HG02571 (cell line): ENCODE measurements at regions not wholly inside any gene's neighbourhood (a gene's known extent, or its start where the extent isn't known, plus 50 kb on each side); places are given as distances from the start of the nearest gene placed in this dataset.

Experiments
- ATAC-seq: cut with Tn5 transposase; IDR thresholded peaks from one replicate; pipeline ENCODE4 v1.9.1; 2021; ENCODE audit warnings: mild to moderate bottlenecking, moderate library complexity; ENCODE audit not compliant: unreplicated experiment

DNA sequence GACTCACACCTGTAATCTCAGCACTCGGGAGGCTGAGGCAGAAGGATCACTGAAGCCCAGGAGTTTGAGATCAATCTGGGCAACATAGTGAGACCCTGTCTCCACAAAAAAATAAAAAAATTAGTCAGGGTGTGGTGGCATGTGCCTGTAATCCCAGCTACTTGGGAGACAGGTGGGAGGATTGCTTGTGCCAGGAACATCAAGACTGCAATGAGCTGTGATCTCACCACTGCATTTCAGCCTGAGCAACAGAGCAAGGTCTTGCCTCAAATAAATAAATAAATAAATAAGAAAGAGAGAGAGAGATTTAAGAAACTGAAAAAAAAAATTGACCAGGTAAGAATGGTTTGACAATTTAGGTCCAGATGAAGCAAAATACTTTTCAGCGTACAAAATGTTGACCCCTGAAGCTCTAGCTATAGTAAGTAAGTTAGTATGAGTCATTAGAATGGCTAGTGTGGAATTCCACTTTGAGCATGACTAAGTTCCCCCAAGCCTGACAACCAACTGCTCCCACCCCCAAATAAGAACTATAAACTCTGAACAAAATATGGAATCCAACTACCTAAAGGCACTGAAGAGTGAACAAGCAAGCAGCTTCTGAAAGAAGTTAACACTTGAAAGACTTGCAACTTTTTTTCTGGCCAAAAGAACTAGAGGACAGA, 217.8 kb upstream of the TLE4 start:
- no peak for ATAC-seq

DNA sequence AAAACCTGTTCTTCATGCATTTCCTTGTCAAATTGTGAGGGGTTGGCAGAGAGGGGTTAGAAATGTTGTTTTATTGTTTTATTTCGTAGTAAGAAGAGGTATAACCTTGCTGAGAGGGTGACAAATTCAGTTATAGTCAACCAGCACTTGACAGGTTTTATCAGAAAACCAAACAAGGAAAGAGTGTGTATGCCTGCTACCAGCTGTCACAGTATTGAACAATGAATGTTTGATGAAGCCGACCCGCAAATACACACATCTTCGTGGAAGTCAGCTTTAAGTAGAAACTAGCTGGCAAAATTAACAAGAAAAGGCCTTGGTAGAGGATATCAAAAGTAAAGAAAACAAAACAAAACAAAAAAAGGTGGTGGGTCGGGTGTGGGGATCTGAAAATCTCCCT, 214.6 kb upstream of the TLE4 start:
- ATAC-seq, result no peak

DNA sequence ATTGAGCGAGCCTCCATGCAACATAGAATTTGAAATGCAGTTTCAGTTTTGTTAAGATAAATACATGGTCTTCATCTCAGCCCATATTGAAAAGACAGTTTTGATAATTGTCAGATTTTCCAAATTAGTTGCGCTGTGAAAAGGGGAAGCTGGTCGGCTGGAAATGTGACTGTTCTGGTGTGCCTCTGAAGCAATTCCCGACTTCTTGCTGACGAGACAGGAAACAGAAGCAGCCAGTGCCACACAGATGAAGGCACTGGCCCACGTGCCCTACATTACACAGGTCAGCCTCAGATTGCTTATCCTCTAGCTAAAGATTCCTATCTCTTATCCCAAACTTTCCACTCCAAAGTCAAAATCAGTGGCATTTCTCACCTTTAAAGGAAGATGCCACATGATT, 214.1 kb upstream of the TLE4 start:
- no peak for ATAC-seq

DNA sequence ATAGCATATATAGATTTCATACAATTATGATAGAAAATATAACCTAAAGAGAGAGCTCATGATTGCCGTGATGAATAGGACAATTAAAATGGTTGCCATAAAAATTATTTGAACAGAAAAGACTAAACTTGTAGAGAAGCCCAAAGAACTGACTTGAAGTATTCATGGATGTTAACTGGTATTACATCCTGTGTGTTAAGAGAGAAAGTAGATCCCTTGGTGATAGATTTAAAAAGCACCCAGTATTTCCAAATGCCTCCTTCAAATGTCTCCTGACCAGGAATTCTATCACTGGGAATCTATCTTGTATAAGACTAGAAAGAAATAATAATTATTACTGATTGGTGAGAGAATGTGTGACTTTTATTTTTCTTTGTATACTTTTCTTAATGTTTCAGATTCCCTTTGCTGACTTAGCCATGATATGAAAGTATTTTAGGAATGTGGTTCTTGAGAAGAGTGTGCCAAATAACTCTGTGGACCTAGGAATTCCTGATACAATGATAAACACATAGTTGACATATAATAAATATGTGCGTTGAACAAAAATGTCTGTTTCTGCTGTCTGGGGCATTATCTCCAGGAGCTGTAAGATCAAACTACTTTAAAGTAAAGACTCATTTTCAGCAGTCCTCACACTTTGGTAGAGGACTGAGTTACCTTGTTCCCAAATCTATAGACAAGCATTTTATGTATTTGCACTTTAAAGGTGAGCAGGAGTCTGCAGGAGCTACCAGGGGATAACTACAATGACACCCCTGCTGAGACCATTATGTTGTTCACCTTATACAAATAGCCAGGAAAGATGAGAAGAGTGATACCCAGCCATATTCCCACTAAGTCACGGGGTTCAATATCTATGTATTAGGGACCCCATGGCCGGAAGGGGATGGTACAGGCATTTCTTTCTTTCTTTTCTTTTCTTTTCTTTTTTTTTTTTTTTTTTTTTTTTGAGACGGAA, 211.1 kb upstream of the TLE4 start:
- ATAC-seq, result no peak

DNA sequence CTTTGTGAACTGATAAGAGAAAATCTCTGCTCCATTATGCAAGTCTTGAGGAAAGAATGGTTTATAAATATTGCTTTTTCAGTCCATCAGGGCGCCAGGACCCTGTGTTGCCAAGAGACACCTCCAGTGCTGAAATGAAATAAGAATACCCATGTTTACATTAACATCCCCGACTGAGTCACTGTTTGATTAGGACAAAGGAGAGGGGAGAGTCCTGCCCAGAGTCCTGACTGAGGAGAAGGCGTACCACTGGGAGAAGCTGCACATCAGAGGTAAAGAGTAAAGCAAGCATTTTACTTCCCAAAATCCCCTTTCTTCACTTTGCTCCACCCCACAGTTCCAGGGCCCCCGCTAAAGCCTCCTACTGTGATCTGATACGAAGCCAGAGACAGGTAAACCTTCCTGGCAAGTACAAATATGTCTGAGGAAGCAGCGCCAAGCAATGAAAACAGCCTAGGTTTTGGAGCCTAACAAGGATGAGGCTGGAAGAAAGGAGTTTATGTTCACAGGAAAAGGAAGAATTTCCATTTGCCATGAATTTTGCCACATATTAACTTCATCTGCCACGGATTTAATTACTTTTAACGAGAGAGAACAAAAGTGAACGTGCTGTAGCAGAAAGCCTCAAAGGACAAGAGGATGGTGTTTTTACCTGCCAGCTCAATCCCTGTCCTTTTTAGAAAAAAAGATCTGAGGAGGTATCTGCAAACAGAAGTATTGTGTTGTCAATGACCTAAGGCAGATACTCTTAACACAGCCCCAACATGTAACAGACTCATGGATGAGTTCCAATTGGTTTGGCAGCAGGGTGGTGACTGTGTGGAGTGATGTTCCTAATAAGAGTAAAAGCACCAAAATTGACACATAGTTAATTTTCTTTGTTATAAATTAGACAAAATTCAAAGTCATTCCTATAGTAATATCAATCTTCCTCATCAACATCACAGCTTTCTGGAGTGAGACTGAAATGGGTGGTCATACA, 209.4 kb upstream of the TLE4 start:
- ATAC-seq, result no peak

DNA sequence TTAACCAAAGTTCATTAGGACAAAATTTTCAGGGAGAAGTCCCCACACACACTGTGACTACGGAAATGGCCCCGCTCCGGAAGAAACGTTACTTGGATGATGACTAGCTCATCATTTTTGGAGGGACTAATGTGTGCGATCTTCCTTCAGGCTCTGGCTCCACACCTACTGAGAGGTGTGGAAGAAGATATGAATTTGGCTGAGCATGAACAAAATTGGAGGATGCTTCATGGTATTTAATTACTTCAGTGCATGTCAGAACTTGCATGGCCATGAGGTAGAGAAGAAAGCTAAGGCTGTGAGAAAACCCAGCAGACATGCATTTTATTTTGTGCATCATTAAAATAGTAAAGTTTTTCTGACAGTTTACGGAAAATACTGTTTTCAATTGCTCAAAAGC, 202.1 kb upstream of the TLE4 start:
- no peak for ATAC-seq

DNA sequence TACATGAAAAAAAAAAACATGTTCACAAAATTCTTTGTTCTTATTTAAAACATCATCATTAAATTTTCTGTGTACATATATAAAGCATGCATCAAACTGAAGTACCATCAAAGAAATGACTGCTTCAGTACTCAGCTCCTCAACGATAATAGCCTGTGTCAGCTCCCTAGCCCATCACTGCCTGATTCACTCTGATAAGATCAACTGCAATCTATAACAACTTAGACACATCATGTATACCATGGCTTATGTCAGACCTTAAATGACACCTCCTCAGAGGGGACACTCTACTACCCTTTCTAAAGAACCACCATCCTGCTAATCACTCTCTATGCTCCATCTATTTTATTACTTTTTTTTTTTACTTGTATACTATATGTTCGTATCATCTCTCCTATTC, 200.5 kb upstream of the TLE4 start:
- no peak for ATAC-seq

DNA sequence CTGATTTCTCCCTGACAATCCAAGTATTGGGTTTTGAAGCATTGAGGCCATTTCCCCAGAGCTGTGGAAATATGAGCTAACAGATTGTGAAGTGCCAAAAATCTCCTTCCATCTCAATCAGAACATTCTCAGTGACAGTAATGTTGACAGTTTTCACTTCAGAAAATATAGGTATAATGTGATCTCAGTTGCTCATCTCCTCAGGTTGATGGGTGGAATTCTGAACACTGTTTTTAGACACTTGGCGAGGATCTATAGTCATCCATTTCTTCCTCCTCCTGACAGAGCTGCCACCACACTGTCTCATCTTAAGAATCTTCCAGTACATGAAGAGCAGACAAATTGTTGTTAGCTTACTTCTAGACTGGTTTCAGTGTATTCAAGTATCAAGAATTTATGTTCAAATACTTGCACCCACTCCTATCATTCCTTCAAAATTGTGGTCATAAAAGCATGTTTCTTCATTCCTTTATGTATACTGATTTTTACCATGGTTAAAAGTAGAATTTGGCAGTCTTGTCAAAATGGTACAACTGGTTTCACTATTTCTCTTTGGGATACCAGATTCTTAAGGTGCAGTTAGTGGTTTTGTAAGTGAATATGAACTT, 199.7 kb upstream of the TLE4 start:
- ATAC-seq, result no peak

DNA sequence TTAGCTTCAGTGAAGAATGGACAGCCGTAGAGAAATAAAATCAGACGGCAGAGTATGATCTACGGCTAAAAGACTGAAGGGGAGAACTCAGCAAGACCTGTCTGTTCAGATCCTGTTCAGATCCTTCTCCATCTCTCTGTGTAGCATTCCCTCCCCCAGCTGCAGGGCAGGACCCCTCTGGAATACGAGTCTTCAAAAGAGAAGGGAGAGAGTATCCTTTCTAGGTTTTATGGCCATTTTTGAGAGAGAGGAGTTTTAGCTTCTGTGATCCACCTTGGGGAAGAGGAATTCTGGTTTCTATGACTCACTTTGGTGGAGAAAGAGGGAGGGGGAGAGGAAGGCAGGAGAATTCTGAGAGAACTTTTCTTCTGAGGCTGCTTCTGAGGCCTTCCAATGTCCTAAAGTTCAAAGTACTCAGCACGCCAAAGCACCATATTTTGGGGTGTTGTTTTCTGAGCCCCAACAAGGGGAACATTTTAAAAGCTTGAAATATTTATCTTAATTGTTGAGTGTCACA, 194.4 kb upstream of the TLE4 start:
- no peak for ATAC-seq

DNA sequence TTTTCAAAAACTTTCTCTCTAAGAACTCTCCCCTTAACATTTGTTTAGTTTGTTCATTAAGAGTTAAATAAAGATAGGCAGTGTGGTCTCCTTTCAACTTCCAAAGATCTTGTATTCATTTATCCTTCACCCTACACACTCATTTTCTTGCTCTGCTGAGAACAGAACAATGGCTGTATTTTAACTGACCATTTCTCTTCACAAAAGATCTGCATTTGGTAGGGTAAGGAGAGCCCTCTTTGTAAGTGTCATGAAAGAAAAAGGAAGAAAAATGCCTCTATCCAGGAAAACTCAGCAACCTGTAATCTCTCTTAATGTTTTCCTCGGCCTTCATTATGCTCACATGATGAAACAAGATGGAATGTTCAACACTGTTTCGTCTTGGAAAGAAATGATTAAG, 193.7 kb upstream of the TLE4 start:
- ATAC-seq, result no peak

DNA sequence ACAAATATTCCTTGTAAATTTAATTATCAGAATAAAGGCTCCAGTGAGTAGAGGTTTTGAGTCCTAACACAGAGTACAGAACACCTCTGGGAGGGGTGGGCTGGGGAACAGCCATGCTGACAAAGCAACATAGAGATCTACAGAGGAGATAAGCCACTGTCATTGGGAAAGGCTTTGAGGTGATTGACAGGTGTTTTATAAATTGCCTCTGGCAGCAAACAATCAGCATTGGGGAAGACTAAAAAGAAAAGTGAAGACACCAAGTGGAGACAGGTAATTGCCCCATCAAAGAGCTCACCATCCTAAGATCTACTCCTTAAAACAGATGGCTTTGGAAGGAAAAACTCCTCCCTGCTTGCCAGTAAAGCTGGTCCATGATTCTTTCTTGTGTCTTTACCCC, 189.7 kb upstream of the TLE4 start:
- no peak for ATAC-seq

DNA sequence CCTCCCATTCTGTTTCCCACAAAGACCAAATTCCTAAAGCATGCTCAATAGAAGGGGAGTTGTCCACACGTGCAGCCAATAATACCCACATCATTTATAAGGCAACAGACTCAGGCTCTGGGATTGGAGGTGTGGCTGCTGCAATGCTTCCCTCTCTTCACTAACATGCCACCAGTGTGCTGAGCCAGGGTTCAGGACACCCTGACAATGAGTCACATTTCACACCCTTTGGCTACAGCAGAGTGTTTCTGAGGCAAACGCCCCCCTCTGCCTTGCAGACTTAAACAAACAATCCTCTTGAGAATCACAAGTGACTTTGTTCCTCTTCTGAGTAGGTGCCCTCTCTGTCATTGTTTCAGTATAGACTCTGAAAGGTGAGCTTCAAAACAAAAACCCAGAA, 189.3 kb upstream of the TLE4 start:
- ATAC-seq, result no peak

DNA sequence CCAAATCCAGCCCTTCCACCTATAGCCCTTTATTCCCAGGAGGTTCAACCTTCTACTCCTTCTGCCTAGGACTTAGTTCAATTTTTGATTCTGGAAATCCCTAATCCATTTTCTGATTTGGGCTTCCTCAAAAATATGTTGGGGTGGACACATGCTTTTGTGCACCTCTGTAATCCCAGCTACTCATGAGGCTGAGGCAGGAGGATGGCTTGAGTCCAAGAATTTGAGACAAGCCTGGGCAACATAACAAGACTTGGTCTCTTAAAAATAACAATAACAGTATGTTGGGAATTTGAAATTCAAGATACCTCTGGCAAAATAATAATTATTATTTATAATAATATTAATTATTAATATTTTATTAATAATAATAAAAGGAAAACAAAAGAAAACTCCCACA, 188.7 kb upstream of the TLE4 start:
- no peak for ATAC-seq

DNA sequence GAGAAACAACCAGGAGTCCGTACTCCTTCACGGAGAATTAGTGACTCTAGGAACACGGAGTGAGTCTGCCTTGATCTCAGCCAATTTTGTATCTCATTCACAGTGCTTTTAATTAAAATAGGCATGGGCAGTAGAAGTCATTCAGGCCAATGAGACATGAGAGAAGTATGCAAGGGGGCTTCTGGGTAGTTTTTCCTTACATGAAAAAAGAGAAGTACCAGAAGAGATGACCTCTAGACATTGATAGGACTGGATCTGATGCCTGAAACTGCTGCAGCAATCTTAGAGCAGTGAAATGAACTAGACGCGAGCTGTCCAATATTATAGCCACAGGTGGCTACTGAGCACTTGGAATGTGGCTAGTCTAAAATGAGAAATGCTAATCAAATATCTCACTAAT, 187.7 kb upstream of the TLE4 start:
- ATAC-seq, result no peak

DNA sequence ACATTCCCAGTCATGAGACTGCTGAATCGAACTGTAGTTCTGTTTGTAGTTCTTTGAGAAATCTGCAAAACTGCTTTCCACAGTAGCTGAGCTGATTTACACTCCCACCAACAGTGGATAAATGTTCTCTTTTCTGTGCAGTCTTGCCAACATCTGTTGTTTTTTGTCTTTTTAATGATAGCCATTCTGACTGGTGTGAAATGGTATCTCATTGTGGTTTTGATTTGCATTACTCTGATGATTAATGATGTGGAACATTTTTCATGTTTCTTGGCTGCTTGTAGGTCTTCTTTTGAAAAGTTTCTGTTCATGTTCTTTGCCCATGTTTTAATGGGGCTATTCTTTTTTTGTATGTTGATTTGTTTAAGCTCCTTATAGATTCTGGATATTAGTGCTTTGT, 187.3 kb upstream of the TLE4 start:
- ATAC-seq, result no peak

DNA sequence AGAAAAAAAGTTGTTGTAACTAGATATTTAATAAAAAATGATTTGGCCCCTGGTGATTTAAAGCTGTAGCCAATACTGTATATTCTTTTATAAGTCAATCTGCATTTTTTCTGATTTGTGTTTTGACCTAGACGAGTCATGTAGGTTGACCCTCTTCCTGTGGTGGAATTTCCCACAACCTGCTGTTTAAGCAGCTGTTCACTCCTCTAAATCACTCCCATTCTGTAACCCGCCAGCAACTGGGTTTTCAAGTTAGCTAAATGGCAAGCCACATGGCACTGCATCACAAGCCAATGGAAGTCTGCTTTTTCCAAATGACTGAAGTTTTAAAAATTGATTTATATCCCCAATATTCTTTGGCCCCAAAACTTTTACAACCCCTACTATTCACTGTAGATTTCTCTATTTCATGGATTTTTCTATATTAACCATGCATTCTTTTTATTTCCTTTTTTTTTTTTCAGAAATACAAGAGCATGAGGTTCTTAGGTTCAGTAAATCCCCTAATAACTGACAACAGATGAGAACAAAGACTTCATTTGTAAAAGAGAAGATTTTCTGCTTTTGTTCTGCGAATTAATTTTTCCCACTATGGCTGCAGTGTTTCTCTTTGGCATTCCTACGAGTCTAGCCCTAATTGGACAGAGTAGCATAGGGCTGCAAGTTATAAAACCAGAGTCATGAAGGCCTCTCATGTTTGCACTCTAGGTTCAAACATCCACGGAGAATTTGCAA, 184.5 kb upstream of the TLE4 start:
- ATAC-seq, result no peak

DNA sequence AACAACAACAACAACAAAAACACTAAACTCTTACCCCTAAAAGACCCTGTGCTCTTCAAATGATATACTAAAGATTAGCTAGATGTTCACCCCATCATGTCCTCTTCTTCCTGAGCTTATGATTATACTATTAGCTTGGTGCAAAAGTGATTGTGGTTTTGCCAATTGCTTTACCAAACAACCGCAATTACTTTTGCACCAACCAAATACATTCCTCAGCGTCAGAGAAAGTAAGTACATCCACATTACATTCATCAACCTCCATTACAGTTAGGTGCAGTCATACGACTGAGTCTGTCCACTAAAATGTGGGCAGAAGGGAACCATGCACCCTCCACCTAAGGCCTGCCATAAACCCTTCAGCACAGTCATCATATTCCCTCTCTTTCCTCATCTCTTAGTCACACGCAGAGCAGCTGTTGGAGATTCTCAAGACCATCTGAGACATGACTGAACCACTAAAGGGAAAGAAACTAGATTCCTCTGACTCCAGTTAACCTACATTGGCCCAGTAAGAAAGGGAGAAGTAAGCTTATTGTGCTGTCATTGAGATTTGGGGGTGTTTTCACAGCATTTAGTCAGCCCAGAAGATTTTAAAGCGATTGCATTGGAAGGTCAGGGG, 181.6 kb upstream of the TLE4 start:
- no peak for ATAC-seq

DNA sequence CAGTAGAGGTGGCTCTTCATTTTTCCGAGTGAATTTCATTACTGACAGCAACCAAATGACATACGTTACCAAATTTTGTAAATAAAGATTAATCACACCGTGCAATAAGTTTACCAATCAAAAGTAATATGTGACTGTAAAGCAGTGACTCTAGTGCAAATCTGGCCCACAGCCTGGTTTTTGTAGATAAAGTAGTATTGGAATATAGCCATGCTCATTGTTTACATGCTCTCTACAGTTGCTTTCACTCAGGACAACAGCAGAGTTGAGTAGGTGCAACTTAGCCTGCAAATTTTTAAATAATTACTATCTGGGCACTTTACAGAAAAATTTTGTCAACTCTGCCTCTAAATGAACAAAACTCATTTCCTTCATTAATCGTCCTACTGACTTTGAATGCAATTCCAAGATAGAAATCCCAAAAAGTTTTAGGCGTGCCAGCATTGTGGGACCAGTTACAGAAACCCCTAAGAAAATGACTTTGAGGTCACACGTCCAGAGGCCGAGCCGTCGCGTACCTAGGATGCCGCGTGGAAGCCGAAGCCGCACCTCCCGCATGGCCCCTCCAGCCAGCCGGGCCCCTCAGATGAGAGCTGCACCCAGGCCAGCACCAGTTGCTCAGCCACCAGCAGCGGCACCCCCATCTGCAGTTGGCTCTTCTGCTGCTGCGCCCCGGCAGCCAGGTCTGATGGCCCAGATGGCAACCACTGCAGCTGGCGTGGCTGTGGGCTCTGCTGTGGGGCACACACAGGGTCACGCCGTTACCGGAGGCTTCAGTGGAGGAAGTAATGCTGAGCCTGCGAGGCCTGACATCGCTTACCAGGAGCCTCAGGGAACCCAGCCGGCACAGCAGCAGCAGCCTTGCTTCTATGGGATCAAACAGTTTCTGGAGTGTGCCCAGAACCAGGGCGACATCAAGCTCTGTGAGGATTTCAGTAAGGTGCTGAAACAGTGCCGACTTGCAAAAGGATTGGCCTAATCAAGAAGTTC, 180.7 kb upstream of the TLE4 start:
- ATAC-seq, result no peak
